Subcutaneous abdominal adipose tissue (tissue), 5 donors: ENCODE measurements at regions not wholly inside any gene's neighbourhood (a gene's known extent, or its start where the extent isn't known, plus 50 kb on each side); places are given as distances from the start of the nearest gene placed in this dataset.

Source experiments
- H3K27ac ChIP-seq: one replicate; pipeline ENCODE4 v1.7.0; 2013; ENCODE audit warnings: low read depth, mild to moderate bottlenecking, inconsistent platforms, low read length, moderate library complexity
- H3K27me3 ChIP-seq, 5 donors: one replicate each; pipeline ENCODE4 v1.7.0; 2013; ENCODE audit warnings: low read length in 5 of 5, inconsistent platforms in 1 of 5; ENCODE audit not compliant: control insufficient read depth in 5 of 5, insufficient read depth in 4 of 5
- H3K36me3 ChIP-seq, 5 donors: one replicate each; pipeline ENCODE4 v1.7.0; 2013; ENCODE audit warnings: low read length in 5 of 5; ENCODE audit not compliant: control insufficient read depth in 5 of 5, insufficient read depth in 5 of 5
- H3K4me1 ChIP-seq, 5 donors: one replicate each; pipeline ENCODE4 v1.7.0; 2013; ENCODE audit warnings: low read length in 5 of 5, mild to moderate bottlenecking in 3 of 5, moderate library complexity in 1 of 5; ENCODE audit not compliant: control insufficient read depth in 5 of 5, insufficient read depth in 5 of 5
- H3K4me3 ChIP-seq, 5 donors: one replicate each; pipeline ENCODE4 v1.7.0; 2013; ENCODE audit warnings: low read length in 5 of 5, low read depth in 1 of 5
- H3K9ac ChIP-seq, 5 donors: one replicate each; pipeline ENCODE4 v1.7.0; 2013; ENCODE audit warnings: low read length in 5 of 5, mild to moderate bottlenecking in 4 of 5, moderate library complexity in 3 of 5
- H3K9me3 ChIP-seq, 5 donors: one replicate each; pipeline ENCODE4 v1.7.0; 2013; ENCODE audit warnings: low read length in 5 of 5; ENCODE audit not compliant: control insufficient read depth in 5 of 5
- donor health status: healthy.
- donor health status: healthy.
- donor health status: healthy.
- donor health status: healthy.
- donor health status: healthy.

GRCh38 chr6:18551228-18551627 lies 164.1 kb downstream of the RNF144B start:
- Histone ChIP-seq H3K27ac (no peak overlapping the region), H3K4me1 (no peaks in the 10 kb centered on the region), H3K9ac (no peak overlapping the region), H3K27me3 (no peaks in the 10 kb centered on the region), H3K36me3 (no peaks in the 10 kb centered on the region), H3K9me3 (no peaks in the 10 kb centered on the region), H3K4me3 (no peak overlapping the region)

GRCh38 chr6:18555750-18556149 lies 168.6 kb downstream of the RNF144B start:
- no peaks in the 10 kb centered on the region for H3K27me3 ChIP-seq
- no peak overlapping the region for H3K27ac ChIP-seq
- H3K9me3 ChIP-seq = no peaks in the 10 kb centered on the region
- no peaks in the 10 kb centered on the region for H3K36me3 ChIP-seq
- peaks cover 0 to 4% (median 2%) of the 10 kb centered on the region in 5 donors for H3K4me1 ChIP-seq
- H3K4me3 ChIP-seq = no peak overlapping the region
- H3K9ac ChIP-seq = no peak overlapping the region

DNA sequence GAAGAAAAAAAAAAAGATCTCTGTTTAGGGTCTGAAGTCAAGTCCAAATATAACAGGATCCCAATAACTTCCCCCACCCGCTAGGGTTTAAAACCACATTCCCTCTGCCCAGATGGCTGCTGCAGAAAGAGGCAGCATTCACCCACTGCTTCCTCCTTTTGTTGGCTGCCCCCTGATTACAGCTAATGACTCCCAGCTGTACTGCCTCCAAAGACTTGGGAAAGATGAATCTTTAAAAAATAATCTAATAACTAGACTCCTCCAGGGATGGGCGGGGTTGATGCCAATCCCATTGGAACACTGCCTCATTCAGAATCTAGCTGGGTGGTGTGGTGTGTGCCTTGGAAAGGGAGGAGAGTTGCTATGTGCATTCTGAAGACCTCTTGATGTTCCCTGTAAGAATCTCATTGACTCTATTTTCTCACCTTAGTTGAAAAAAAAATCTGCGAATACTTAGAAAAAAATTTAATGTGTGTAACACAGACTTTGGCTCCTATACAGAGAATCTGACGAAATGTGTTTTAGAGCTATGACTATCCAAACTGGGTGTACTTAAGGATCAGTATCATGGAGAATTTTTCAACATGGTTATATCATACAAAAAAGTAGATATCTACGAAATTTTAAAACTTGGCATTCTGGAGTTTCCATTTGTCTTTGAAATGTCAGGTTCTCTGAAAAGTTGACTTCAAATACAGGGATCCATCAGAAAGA lies 174.0 kb downstream of the RNF144B start:
- Histone ChIP-seq H3K9me3 (no peaks in the 10 kb centered on the region), H3K9ac (no peak overlapping the region), H3K27me3 (no peaks in the 10 kb centered on the region), H3K27ac (no peak overlapping the region), H3K4me3 (no peak overlapping the region), H3K36me3 (no peaks in the 10 kb centered on the region), H3K4me1 (peaks cover 0 to 18% (median 8%) of the 10 kb centered on the region in 5 donors)

GRCh38 chr6:18562726-18563125 lies 175.6 kb downstream of the RNF144B start:
- Histone ChIP-seq H3K27ac (no peak overlapping the region), H3K4me1 (peaks cover 0 to 18% (median 8%) of the 10 kb centered on the region in 5 donors), H3K9ac (no peak overlapping the region), H3K4me3 (no peak overlapping the region), H3K9me3 (no peaks in the 10 kb centered on the region), H3K27me3 (no peaks in the 10 kb centered on the region), H3K36me3 (no peaks in the 10 kb centered on the region)

DNA sequence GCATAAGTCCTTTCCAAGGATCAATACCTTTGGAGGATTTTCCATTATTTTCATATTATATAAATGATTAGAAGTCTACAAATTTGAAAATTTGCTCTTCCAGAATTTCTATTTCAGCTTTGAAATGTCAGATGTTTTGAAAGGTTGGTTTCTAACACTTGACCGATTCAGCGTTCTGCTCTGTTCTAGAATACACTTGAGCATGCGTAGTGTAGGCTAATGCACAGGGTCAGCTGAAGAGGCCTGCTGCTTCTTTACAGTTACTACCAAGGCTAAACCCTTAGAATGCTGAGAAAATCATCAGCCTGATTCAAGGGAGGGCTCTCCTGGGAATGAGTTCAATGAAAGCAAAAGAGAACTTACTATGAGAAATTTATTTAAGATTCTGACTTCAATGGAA lies 177.6 kb downstream of the RNF144B start:
- H3K9ac ChIP-seq = no peak overlapping the region
- peaks cover 0 to 18% (median 8%) of the 10 kb centered on the region in 5 donors for H3K4me1 ChIP-seq
- H3K4me3 ChIP-seq = no peak overlapping the region
- no peaks in the 10 kb centered on the region for H3K9me3 ChIP-seq
- H3K36me3 ChIP-seq = no peaks in the 10 kb centered on the region
- H3K27me3 ChIP-seq = no peaks in the 10 kb centered on the region
- no peak overlapping the region for H3K27ac ChIP-seq

DNA sequence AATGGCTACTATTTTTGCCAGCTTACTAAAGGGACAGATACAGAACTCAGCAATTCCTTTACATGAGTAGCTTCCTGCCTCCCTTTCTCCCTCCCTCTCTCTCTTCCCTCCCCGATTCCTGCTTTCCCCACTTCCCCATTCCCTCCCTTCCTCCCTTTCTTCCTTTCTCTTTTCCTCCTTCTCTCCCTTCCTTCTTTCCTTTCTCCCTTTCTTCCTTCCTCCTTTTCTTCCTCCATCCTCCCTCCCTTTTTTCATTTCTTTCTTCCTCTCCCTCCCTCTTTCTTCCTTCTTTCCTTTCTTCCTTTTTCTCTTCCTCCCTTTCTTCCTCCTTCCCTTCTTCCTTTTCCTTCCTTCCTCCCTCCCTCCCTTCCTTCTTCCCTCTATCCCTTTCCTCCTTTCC lies 178.1 kb downstream of the RNF144B start:
- H3K4me3 ChIP-seq = no peak overlapping the region
- H3K36me3 ChIP-seq = no peaks in the 10 kb centered on the region

DNA sequence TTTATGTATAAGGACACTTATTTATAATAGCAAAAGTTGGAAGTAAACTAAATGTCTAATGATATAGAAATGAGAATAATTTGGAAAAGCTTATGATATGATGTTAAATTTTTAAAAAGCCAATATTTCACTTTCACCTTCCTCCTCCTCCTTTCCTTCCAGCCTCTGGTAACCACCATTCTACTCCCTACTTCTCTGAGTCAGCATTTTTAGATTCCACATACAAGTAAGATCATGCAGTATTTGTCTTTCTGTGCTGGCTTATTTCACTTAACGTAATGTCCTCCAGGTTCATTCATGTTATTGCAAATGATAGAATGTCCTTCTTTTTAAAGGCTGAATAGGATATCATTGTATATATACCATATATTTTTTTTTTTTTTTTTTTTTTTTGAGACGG lies 180.2 kb downstream of the RNF144B start:
- Histone ChIP-seq H3K9ac (no peak overlapping the region), H3K9me3 (no peaks in the 10 kb centered on the region), H3K4me1 (peaks cover 0 to 6% (median 0%) of the 10 kb centered on the region in 5 donors), H3K4me3 (no peak overlapping the region), H3K27ac (no peak overlapping the region), H3K36me3 (no peaks in the 10 kb centered on the region), H3K27me3 (no peaks in the 10 kb centered on the region)

More for the DNA sequence above, 178.1 kb downstream of the RNF144B start:
- H3K4me1 ChIP-seq = peaks cover 0 to 18% (median 8%) of the 10 kb centered on the region in 5 donors
- no peak overlapping the region for H3K9ac ChIP-seq
- H3K27ac ChIP-seq = no peak overlapping the region
- no peaks in the 10 kb centered on the region for H3K27me3 ChIP-seq
- no peaks in the 10 kb centered on the region for H3K9me3 ChIP-seq

GRCh38 chr6:18577491-18577890 lies 190.3 kb downstream of the RNF144B start:
- Histone ChIP-seq H3K4me3 (no peak overlapping the region), H3K9ac (no peak overlapping the region), H3K36me3 (no peaks in the 10 kb centered on the region), H3K4me1 (peaks cover 0 to 13% (median 0%) of the 10 kb centered on the region in 5 donors), H3K9me3 (no peaks in the 10 kb centered on the region), H3K27ac (no peak overlapping the region), H3K27me3 (no peaks in the 10 kb centered on the region)

DNA sequence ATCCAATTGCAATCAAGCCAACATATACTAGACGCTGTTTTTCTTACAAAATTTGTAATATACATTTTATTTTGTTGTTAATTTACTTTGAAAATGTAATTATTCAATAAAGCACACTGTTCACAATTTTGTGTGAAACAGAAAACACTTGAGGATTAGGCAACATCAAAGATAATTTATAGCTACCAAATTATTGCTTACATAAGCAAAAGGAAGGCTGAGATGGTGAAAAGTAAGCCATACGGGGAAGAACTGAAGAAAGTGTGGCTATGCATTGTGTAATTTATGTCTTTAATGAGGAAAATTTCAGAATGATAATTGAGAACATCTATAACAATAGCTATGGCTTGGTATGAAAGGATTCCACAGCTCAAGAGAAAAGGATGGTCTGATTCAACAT lies 192.0 kb downstream of the RNF144B start:
- Histone ChIP-seq H3K4me3 (no peak overlapping the region), H3K36me3 (no peaks in the 10 kb centered on the region), H3K9ac (no peak overlapping the region), H3K9me3 (no peaks in the 10 kb centered on the region), H3K27ac (no peak overlapping the region), H3K4me1 (peaks cover 0 to 13% (median 0%) of the 10 kb centered on the region in 5 donors), H3K27me3 (no peaks in the 10 kb centered on the region)

DNA sequence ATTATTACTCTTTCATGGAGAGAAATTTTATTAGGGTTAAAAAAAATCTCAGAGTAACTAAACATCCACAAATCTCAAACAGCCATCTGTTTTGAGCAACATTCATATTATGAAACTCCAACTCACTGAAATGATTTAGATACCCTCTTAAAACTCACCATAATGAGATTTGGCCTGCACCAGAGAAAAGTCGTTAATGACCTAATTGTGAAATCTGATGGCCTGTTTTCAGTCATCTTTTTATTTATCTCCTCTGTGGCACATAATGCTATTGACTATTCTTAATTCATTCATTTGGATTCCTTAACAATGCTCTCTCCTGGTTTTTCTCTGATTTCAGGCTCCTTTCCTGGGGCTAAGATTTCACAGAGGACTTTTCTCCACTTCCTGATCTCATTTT lies 192.7 kb downstream of the RNF144B start:
- Histone ChIP-seq H3K9ac (no peak overlapping the region), H3K36me3 (no peaks in the 10 kb centered on the region), H3K4me3 (no peak overlapping the region), H3K27ac (no peak overlapping the region), H3K27me3 (no peaks in the 10 kb centered on the region), H3K9me3 (no peaks in the 10 kb centered on the region), H3K4me1 (peaks cover 0 to 16% (median 0%) of the 10 kb centered on the region in 5 donors)
